ENCODE measurements at regions not wholly inside any gene's neighbourhood (a gene's known extent, or its start where the extent isn't known, plus 50 kb on each side); places are given as distances from the start of the nearest gene placed in this dataset.

GRCh38 chr2:58449286-58450010, 208.3 kb upstream of the FANCL start:
- DNase-seq (ENCODE audit: low read depth, low spot score): no peak

- DNase-seq (ENCODE audit: low read depth, low spot score): no peak
Observed at GRCh38 chr2:58448845-58449244, 207.7 kb upstream of the FANCL start.

GRCh38 chr2:58448065-58448507, 207.0 kb upstream of the FANCL start:
- DNase-seq (ENCODE audit: low read depth, low spot score): peak; percentile 26

- DNase-seq (ENCODE audit: low read depth, low spot score): no peak
Observed at GRCh38 chr2:58447586-58447985, 206.5 kb upstream of the FANCL start.

- no peak for DNase-seq (ENCODE audit: low read depth, low spot score)
Observed at GRCh38 chr2:58441643-58442042, 200.5 kb upstream of the FANCL start.

GRCh38 chr2:58436872-58437271, 195.7 kb upstream of the FANCL start:
- DNase-seq (ENCODE audit: low read depth, low spot score): no peak

- no peak for DNase-seq (ENCODE audit: low read depth, low spot score)
Observed at GRCh38 chr2:58435246-58435645, 194.1 kb upstream of the FANCL start.

- no peak for DNase-seq (ENCODE audit: low read depth, low spot score)
Observed at GRCh38 chr2:58434692-58435091, 193.6 kb upstream of the FANCL start.

- no peak for DNase-seq (ENCODE audit: low read depth, low spot score)
Observed at GRCh38 chr2:58432491-58433170, 191.5 kb upstream of the FANCL start.

- DNase-seq (ENCODE audit: low read depth, low spot score): no peak
Observed at GRCh38 chr2:58429014-58429875, 188.1 kb upstream of the FANCL start.

- no peak for DNase-seq (ENCODE audit: low read depth, low spot score)
Observed at GRCh38 chr2:58428096-58429013, 187.2 kb upstream of the FANCL start.

- no peak for DNase-seq (ENCODE audit: low read depth, low spot score)
Observed at GRCh38 chr2:58427572-58428095, 186.5 kb upstream of the FANCL start.

- DNase-seq (ENCODE audit: low read depth, low spot score): no peak
Observed at GRCh38 chr2:58425368-58425767, 184.2 kb upstream of the FANCL start.

GRCh38 chr2:58419983-58420382, 178.9 kb upstream of the FANCL start:
- DNase-seq (ENCODE audit: low read depth, low spot score): no peak

GRCh38 chr2:58416696-58417095, 175.6 kb upstream of the FANCL start:
- no peak for DNase-seq (ENCODE audit: low read depth, low spot score)

GRCh38 chr2:58414506-58414905, 173.4 kb upstream of the FANCL start:
- no peak for DNase-seq (ENCODE audit: low read depth, low spot score)

- DNase-seq (ENCODE audit: low read depth, low spot score): no peak
Observed at GRCh38 chr2:58410549-58410948, 169.4 kb upstream of the FANCL start.

GRCh38 chr2:58407487-58407886, 166.4 kb upstream of the FANCL start:
- DNase-seq (ENCODE audit: low read depth, low spot score): no peak

GRCh38 chr2:58405341-58405740, 164.2 kb upstream of the FANCL start:
- DNase-seq (ENCODE audit: low read depth, low spot score): no peak

- no peak for DNase-seq (ENCODE audit: low read depth, low spot score)
Observed at GRCh38 chr2:58401936-58402335, 160.8 kb upstream of the FANCL start.

GRCh38 chr2:58398406-58398805, 157.3 kb upstream of the FANCL start:
- no peak for DNase-seq (ENCODE audit: low read depth, low spot score)

Measured in smooth muscle cell of the brain vasculature (primary cell).